Body of pancreas (tissue), 4 donors: ENCODE measurements at regions not wholly inside any gene's neighbourhood (a gene's known extent, or its start where the extent isn't known, plus 50 kb on each side); places are given as distances from the start of the nearest gene placed in this dataset.

Experiments
- CTCF ChIP-seq, 7 experiments: fragments of 450-650 bp in 4 of 7; fragments of 200-600 bp in 3 of 7; sonication (generic) in 3 of 7; IDR thresholded peaks; one replicate each; pipeline ENCODE4 v1.5.1; 2016 to 2019; ENCODE audit warnings: antibody characterized with exemption in 7 of 7
- POLR2A ChIP-seq, 3 donors: fragments of 450-650 bp; IDR thresholded peaks; one replicate each; pipeline ENCODE4 v1.6.1; 2016; ENCODE audit warnings: antibody characterized with exemption in 3 of 3, mild to moderate bottlenecking in 2 of 3

GRCh38 chr2:38464971-38465788, 88.1 kb upstream of the ATL2 start:
- no peak for TF ChIP-seq CTCF (IDR thresholded peaks at IDR 0.05)
- TF ChIP-seq POLR2A (IDR thresholded peaks at IDR 0.05): no peak
